NT2/D1 (cell line): ENCODE measurements at regions not wholly inside any gene's neighbourhood (a gene's known extent, or its start where the extent isn't known, plus 50 kb on each side); places are given as distances from the start of the nearest gene placed in this dataset.

ENCODE experiments used
- SUZ12 ChIP-seq: IDR thresholded peaks from 2 replicates; pipeline ENCODE4 v1.6.1; 2011; ENCODE audit not compliant: insufficient read length, insufficient read depth; ENCODE audit errors: extremely low read depth
- YY1 ChIP-seq: IDR thresholded peaks from 2 replicates; pipeline ENCODE4 v1.6.1; 2011; ENCODE audit not compliant: insufficient read length, insufficient read depth
- ZNF274 ChIP-seq: IDR thresholded peaks from 2 replicates; pipeline ENCODE4 v1.6.1; 2011; ENCODE audit warnings: mild to moderate bottlenecking, low read depth, low read length

DNA sequence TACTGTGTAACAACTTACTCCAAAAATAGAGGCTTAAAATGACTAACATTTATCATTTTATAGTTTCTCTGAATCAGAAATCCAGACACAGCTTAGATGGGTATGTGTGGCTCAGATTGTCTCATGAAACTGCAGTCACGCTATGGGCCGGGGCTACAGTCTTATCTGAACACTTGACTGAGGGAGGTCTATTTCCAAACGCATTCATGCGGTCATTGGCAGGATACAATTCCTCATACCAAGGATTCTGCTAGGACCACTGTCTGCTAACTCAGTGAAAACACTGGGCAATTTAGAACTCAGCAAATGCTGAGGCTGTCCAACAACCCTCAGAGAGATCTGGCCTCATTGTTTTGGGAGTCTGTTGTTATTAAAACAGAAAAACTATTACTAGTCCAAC, 178.6 kb downstream of the TBX15 start:
- TF ChIP-seq YY1 = no peak
- no peak for TF ChIP-seq ZNF274
- TF ChIP-seq SUZ12 = no peak
